Activated T-cell treated with anti-CD3 and anti-CD28 coated beads, Interleukin-2, amount 50 U/mL, for 24 hours (primary cell): ENCODE measurements at regions not wholly inside any gene's neighbourhood (a gene's known extent, or its start where the extent isn't known, plus 50 kb on each side); places are given as distances from the start of the nearest gene placed in this dataset.
A peak's percentile ranks its signal among the peaks of the same experiment; 100 is the strongest.
"Not testable (repeated sequence)": the region's sequence is repeated elsewhere in the genome, so short reads cannot be mapped to it uniquely, and the experiment has no call there.

Experiments used
- DNase-seq: peaks from one replicate; pipeline ENCODE4 v3.0.0-alpha.2; 2020
- H3K27ac Mint-ChIP-seq: 2 replicates; pipeline ENCODE4 v1.8.0; 2020; ENCODE audit warnings: mild to moderate bottlenecking, mixed read lengths
- H3K27me3 Mint-ChIP-seq: 2 replicates; pipeline ENCODE4 v1.8.0; 2020; ENCODE audit warnings: mixed read lengths
- H3K36me3 Mint-ChIP-seq: 2 replicates; pipeline ENCODE4 v1.8.0; 2020; ENCODE audit warnings: low read depth, mixed read lengths
- H3K4me1 Mint-ChIP-seq: 2 replicates; pipeline ENCODE4 v1.8.0; 2020; ENCODE audit warnings: low read depth, mixed read lengths
- H3K4me3 Mint-ChIP-seq: 2 replicates; pipeline ENCODE4 v1.8.0; 2020; ENCODE audit warnings: mild to moderate bottlenecking, moderate library complexity, mixed read lengths
- H3K9me3 Mint-ChIP-seq: 2 replicates; pipeline ENCODE4 v1.8.0; 2020; ENCODE audit warnings: mixed read lengths

DNA sequence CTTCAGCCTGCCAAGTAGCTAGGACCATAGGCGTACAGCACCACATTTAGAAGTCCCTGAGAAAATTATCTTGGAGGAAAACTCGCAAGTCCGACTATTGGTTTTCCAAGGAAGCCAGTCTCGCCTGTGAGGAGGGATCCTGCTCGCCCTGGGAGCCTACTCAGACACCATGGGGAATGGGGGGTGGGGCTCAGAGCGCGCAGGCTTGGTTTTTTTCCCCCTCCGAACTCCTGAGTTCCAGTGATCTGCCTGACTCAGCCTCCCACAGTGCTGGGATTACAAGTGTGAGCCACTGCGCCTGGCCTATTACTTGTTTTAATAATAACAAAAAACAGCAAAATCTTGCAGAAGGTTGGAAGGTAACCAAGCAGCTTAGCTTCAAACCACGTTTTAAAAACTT is 153.7 kb downstream of the OR2B2 start:
- DNase-seq = no peak
- H3K36me3 Mint-ChIP-seq = peaks cover 12% of the 10 kb centered on the region
- peaks cover 54% of the 10 kb centered on the region for H3K4me1 Mint-ChIP-seq
- no peaks in the 10 kb centered on the region for H3K27me3 Mint-ChIP-seq
- no peak overlapping the region for H3K27ac Mint-ChIP-seq
- H3K9me3 Mint-ChIP-seq = no peaks in the 10 kb centered on the region
- peak overlapping the region; percentile 77 for H3K4me3 Mint-ChIP-seq

DNA sequence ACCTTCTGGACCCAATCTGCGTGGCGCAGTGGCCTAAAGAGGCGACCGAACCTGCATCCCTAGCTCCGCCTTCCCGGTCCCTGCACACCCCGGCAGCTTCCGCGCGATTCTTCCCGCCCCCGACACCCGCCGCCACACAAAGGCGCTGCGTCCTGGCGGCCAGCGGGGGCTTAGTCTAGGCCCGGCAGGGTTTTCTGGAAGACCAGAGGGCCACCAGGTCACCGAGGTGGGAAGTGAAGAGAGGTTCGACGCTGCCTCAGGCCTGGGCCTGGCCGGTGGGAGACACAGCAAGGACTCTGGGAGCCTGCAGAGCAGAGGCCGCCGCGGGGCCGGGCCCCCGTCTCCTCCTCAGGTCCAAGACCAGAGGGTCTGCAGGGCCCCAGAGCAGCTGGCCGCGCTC is 154.9 kb downstream of the OR2B2 start:
- peak overlapping the region; percentile 79 for H3K27ac Mint-ChIP-seq
- peak overlapping the region; percentile 77 for H3K4me3 Mint-ChIP-seq
- no peaks in the 10 kb centered on the region for H3K27me3 Mint-ChIP-seq
- H3K36me3 Mint-ChIP-seq = peaks cover 7% of the 10 kb centered on the region
- H3K9me3 Mint-ChIP-seq = no peaks in the 10 kb centered on the region
- peaks cover 58% of the 10 kb centered on the region for H3K4me1 Mint-ChIP-seq
- DNase-seq = peak; percentile 77

DNA sequence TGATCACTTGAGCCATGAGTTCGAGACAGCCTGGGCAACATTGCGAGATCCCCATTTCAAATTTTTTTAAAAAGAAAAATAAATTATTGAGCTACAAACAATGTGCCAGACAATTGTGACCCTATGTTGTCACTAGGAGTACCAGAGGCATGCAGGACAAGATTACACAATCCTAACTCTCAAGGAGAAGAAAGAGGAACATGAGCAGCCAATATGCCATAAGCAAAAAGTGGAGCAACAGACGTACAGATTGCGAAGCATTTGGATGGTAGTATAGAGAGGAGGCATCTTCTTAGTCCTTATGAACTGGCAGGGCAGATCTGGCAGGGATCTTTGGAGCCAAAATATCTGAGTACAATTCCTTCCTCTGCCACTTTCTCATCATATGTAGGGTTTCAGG is 156.4 kb downstream of the OR2B2 start:
- Mint-ChIP-seq H3K9me3 (no peaks in the 10 kb centered on the region), H3K27ac (no peak overlapping the region), H3K4me3 (no peak overlapping the region), H3K4me1 (peaks cover 58% of the 10 kb centered on the region), H3K27me3 (no peaks in the 10 kb centered on the region), H3K36me3 (peaks cover 5% of the 10 kb centered on the region)
- no peak for DNase-seq

DNA sequence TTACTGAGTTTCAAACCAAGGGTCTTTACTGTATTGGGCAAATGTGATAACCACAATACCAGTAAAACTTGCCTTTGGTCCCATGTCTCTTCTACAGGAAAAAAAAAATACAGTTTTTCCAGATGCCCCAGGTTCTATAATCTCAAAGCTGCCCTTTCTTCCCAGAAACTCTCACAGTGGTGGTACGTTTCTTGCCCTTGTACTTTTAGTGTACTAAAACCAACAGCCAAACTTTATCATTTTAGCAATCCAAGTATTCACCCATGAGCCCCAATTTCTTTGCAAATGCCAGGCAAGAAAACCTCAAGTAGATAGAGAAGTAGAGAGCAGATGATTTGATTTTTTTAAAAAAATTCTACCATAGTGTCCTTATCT is 157.8 kb downstream of the OR2B2 start:
- H3K4me3 Mint-ChIP-seq = peak overlapping the region; percentile 82
- H3K27ac Mint-ChIP-seq = no peak overlapping the region
- no peaks in the 10 kb centered on the region for H3K9me3 Mint-ChIP-seq
- H3K27me3 Mint-ChIP-seq = no peaks in the 10 kb centered on the region
- H3K4me1 Mint-ChIP-seq = peaks cover 47% of the 10 kb centered on the region
- peaks cover 5% of the 10 kb centered on the region for H3K36me3 Mint-ChIP-seq
- no peak for DNase-seq

DNA sequence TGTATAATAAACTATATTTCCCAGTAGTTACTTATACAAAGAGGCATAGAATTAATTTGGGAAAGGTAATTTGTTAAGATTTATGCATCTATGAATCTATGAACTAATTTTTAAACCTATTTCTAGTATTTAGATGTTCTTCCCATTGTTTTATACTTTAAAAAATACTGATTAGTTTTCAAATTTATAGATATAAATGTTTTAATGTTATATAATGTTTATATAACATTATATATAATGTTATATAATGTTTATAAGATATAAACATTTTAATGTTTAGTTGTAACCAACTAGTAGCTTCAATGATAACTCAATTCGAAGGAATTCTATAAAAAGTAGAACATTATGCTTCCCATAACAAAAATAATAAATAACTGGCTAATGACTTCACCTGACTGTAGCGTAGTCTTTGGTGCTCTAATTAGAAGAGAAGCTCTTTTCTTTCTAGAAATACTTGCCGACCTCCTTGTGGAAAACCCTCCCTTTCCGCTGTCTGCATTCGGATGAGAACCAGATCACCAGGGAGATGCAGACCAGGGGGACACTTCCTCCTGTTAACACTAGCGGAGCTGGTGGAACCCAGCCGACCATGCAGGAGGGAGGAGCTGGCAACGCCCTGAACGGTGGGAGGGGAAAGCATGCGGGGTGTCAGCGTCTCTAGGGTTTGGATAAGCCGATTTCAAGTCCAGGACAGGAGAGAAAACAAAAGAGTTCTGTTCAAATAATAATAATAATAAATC is 158.4 kb downstream of the OR2B2 start:
- H3K27ac Mint-ChIP-seq = peak overlapping the region; percentile 80
- peak overlapping the region; percentile 90 for H3K4me3 Mint-ChIP-seq
- peaks cover 3% of the 10 kb centered on the region for H3K27me3 Mint-ChIP-seq
- peaks cover 46% of the 10 kb centered on the region for H3K4me1 Mint-ChIP-seq
- H3K36me3 Mint-ChIP-seq = peaks cover 5% of the 10 kb centered on the region
- DNase-seq = peak; percentile 82
- no peaks in the 10 kb centered on the region for H3K9me3 Mint-ChIP-seq

DNA sequence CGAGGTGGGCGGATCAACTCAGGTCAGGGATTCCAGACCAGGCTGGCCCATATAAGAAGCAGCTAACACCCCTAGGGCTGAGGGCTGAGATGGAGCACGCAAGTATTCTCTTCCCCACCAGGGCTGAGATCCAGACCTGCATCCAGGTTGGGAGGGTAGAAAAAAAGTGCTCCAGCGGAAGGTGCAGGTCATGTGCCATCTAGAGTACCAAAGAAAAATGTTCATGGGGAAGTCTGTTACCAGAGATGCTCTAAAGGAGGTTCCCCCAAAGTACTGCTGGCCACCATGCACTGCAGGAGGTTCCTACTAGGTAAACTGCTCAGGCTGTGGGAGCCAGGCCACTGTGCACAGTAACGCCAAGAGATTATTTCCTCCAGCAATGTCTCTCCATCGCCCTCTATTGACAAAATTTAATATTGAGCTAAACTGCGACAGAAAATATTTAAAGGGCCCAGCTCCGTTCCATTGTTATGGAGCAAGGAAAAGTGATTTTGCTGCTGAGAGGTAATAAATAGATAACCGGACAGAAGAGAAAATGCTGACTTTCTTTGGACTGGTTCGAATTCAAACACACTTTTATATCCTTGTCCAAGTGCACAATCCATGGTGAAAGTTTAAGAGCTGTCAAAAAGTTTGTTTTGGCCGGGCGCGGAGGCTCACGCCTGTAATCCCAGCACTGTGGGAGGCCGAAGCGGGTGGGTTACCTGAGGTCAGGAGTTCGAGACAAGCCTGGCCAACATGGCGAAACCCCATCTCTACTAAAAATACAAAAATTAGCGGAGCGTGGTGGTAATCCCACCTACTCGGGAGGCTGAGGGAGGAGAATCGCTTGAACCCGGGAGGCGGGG is 159.9 kb downstream of the OR2B2 start:
- Mint-ChIP-seq H3K27ac (peak overlapping the region; percentile 99), H3K36me3 (peaks cover 3% of the 10 kb centered on the region), H3K27me3 (peaks cover 3% of the 10 kb centered on the region), H3K4me1 (peaks cover 36% of the 10 kb centered on the region), H3K4me3 (peak overlapping the region; percentile 90), H3K9me3 (no peaks in the 10 kb centered on the region)
- peak; percentile 73 for DNase-seq

DNA sequence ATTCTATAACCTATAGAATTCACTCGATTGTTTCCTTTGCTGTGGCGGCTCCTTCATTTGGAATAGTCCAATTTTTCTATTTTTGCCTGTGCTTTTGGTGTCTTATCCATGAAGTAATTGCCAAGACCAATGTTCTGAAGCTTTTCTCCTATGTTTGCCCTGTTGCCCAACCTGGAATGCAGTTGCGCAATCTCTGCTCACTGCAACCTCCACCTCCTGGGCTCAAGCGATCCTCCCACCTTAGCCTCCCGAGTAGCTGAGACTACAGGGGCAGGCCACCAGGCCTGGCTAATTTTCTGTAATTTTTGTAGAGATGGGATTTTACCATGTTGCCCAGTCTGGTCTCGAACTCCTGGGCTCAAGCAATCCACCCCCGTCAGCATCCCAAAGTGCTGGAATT is 163.5 kb downstream of the OR2B2 start:
- Mint-ChIP-seq H3K4me1 (peaks cover 21% of the 10 kb centered on the region), H3K27ac (no peak overlapping the region), H3K27me3 (peaks cover 25% of the 10 kb centered on the region), H3K36me3 (peaks cover 3% of the 10 kb centered on the region), H3K4me3 (no peak overlapping the region), H3K9me3 (no peaks in the 10 kb centered on the region)
- DNase-seq = no peak

DNA sequence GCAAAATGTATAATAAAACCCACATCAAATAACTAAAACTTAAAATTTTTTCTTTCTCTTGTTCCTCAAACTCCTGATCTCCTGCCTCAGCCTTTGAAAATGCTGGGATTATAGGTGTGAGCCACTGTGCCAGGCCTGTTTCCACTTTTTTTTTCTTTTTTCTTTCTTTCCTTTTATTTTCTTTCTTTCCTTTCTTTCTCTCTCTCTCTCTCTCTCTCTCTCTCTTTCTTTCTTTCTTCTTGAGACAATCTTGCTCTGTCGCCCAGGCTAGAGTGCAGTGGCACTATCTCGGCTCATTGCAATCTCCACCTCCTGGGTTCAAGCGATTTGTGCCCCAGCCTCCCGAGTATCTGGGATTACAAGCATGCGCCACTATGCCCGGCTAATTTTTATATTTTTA is 164.6 kb downstream of the OR2B2 start:
- Mint-ChIP-seq H3K4me3 (no peak overlapping the region), H3K27me3 (peaks cover 34% of the 10 kb centered on the region), H3K4me1 (peaks cover 17% of the 10 kb centered on the region), H3K9me3 (no peaks in the 10 kb centered on the region), H3K27ac (no peak overlapping the region), H3K36me3 (no peaks in the 10 kb centered on the region)
- DNase-seq = no peak

DNA sequence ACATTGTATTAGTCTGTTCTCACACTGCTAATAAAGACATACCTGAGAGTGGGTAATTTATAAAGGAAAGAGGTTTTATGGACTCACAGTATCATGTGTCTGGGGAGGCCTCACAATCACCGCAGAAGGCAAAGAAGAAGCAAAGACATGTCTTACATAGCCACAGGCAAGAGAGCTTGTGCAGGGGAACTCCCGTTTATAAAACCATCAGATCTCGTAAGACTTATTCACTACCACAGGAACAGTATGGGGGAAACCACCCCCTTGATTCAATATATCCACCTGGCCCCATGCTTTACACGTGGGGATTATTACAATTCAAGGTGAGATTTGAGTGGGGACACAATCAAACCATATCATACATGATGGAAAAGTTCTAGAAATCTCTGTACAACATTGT is 165.3 kb downstream of the OR2B2 start:
- not testable (repeated sequence) for H3K9me3 Mint-ChIP-seq, H3K27ac Mint-ChIP-seq, H3K36me3 Mint-ChIP-seq, H3K4me3 Mint-ChIP-seq, DNase-seq
- peaks cover 10% of the 10 kb centered on the region for H3K4me1 Mint-ChIP-seq
- peaks cover 38% of the 10 kb centered on the region for H3K27me3 Mint-ChIP-seq

DNA sequence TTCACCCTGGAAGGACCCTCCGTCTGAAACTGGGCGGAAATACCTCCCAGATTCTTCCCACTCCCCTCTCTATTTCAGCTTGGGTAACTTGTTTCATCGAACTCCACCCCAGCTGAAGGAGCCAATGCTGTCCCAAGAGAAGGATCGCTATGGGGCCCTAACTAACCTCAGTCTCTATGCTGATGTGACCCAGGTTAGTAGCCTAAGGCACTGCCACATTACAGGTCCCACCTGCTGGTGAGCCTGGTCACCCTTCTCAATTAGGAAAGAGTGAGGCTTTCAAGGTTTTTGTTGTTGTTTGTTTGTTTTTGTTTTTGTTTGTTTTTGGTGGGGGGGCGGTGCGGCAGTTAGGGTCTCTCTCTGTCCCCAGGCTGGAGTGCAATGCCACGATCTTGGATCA is 168.4 kb downstream of the OR2B2 start:
- Mint-ChIP-seq H3K36me3 (no peaks in the 10 kb centered on the region), H3K4me3 (no peak overlapping the region), H3K9me3 (no peaks in the 10 kb centered on the region), H3K27me3 (peaks cover 34% of the 10 kb centered on the region), H3K27ac (no peak overlapping the region), H3K4me1 (peaks cover 9% of the 10 kb centered on the region)
- DNase-seq = no peak

DNA sequence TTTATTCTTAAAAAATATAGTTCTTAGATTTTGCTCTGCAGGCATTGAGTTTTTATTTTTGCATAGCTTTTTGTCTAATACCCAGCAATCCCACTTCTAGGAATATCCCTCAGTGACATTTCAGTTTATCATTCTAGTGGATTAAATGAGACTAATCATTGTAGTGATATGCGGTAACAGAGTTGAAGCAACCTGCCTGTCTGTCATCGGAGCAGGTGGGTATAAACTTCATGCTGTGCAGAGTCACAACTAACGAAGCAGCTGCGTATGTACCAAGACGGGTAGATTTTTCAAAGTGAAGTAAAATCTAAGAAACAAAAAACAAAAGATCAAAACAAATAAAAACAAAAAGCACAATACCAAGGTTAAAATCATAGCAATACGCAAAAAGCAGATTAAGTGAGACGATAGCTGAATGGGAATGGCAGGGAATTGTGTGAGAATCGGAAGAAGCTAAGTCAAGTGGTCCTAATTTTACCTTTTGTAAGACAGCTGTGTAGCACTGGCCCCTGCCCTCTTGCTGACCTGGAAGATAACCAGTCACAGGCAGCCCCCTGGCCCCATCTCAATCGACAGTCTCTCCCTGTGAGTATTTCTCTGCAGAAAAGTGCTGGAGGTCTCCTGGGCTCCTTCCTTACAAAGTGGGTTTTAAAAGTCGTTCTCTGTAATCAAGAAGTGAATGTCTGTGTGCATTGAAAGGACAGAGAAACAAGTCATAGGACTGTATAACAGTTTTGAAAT is 169.2 kb downstream of the OR2B2 start:
- Mint-ChIP-seq H3K27ac (no peak overlapping the region), H3K36me3 (no peaks in the 10 kb centered on the region), H3K9me3 (no peaks in the 10 kb centered on the region), H3K4me3 (no peak overlapping the region), H3K4me1 (peaks cover 14% of the 10 kb centered on the region), H3K27me3 (peaks cover 34% of the 10 kb centered on the region)
- DNase-seq = no peak

DNA sequence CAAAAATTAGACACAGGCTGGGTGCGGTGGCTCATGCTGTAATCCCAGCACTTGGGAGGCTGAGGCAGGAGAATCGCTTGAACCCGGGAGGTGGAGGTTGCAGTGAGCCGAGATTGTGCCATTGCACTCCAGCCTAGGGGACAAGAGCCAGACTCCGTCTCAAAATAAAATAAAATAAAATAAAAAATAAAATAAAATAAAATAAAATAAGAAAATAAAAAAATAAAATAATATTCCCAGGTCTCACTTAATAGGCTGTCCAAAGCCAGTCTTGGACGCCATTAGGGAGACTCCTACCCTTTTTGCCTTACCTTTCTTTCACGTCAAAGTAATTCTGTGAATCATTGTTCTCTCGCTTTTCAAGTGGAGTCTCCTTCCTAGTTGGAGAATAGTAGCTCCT is 172.3 kb downstream of the OR2B2 start:
- DNase-seq, H3K27ac Mint-ChIP-seq, H3K36me3 Mint-ChIP-seq, H3K4me3 Mint-ChIP-seq, H3K9me3 Mint-ChIP-seq: not testable (repeated sequence)
- H3K27me3 Mint-ChIP-seq = peaks cover 34% of the 10 kb centered on the region
- H3K4me1 Mint-ChIP-seq = peaks cover 13% of the 10 kb centered on the region

DNA sequence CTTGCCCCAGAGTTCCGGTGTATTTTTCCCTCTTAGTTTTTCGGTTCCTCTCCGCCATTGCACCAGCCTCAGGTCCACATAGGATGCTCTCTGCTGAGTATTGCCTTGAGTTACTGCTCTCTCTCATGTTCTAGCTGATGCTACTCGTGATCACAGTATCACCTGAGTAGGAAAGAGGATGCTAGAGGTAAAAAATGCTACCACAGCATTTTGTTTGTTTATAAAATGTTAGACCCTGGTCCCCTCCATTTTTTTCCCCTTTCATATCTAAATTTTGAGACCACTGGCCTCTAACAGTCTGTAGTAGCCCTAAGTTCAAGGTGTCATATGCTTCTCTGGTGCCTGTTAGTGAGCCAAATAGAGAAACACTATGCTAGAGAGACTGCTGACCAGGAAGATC is 175.5 kb downstream of the OR2B2 start:
- Mint-ChIP-seq H3K4me3 (no peak overlapping the region), H3K27me3 (peaks cover 18% of the 10 kb centered on the region), H3K27ac (no peak overlapping the region), H3K4me1 (peaks cover 13% of the 10 kb centered on the region), H3K9me3 (no peaks in the 10 kb centered on the region), H3K36me3 (no peaks in the 10 kb centered on the region)
- DNase-seq = no peak

DNA sequence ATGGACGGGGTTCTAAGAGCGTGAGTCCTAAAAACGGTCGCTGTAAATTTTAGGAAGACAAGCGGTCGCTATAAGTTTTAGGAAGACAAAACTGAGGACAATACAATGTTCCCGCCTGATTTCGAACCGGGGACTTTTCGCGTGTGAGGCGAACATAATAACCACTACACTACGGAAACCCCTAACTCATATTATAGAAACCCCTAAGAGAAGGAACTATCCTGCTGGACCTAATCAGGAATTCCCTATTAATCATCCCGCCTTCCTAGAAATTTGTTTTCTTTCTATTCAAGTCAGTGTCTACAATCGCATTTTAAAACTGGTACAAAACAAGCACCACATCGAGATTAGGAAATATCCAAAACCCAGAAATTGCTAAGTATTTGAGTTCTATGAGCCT is 183.8 kb downstream of the OR2B2 start:
- H3K4me3 Mint-ChIP-seq = no peak overlapping the region
- H3K36me3 Mint-ChIP-seq = no peaks in the 10 kb centered on the region

DNA sequence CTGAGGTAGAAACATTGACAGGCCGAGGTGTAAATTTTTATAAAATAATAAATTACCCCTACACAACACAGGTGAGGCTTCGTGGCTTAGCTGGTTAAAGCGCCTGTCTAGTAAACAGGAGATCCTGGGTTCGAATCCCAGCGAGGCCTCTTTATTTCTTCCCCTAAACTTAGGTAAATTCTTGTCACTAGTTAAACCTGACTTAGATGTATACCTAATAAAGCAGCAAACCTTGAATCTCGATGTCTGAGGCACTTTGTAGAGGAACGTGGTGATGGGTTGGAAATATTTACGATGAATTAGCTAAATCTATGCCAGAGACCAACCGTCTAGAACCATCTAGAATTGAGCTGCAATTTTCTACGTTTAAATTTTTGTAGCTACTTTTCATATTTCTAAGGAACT is 185.6 kb downstream of the OR2B2 start:
- Mint-ChIP-seq H3K9me3 (no peaks in the 10 kb centered on the region), H3K36me3 (no peaks in the 10 kb centered on the region), H3K4me3 (no peak overlapping the region), H3K4me1 (no peaks in the 10 kb centered on the region), H3K27me3 (peaks cover 74% of the 10 kb centered on the region), H3K27ac (no peak overlapping the region)
- DNase-seq = no peak

More for the DNA sequence above, 183.8 kb downstream of the OR2B2 start:
- Mint-ChIP-seq H3K4me1 (no peaks in the 10 kb centered on the region), H3K9me3 (no peaks in the 10 kb centered on the region), H3K27me3 (peaks cover 66% of the 10 kb centered on the region), H3K27ac (no peak overlapping the region)
- DNase-seq = no peak
